ENCODE measurements at regions not wholly inside any gene's neighbourhood (a gene's known extent, or its start where the extent isn't known, plus 50 kb on each side); places are given as distances from the start of the nearest gene placed in this dataset.

- no peak overlapping the region for H3K4me3 ChIP-seq
- DNase-seq: no peak
- H3K27ac ChIP-seq: no peak overlapping the region
- H3K4me1 ChIP-seq: no peaks in the 10 kb centered on the region
- TF ChIP-seq POLR2A (IDR thresholded peaks at IDR 0.05) (no peak), CTCF (IDR thresholded peaks at IDR 0.05) (no peak)
- no peaks in the 10 kb centered on the region for H3K27me3 ChIP-seq
- 55 to 56% methylated on average over 4 of the region's 4 CpGs for WGBS, 2 donors
- intact Hi-C loops (cut with DNase I): no loop called here
- no peaks in the 10 kb centered on the region for H3K36me3 ChIP-seq
- no peaks in the 10 kb centered on the region for H3K9me3 ChIP-seq
Observed at GRCh38 chr11:97349201-97349600, 959.4 kb downstream of the JRKL start.

- H3K36me3 ChIP-seq: no peaks in the 10 kb centered on the region
- H3K27ac ChIP-seq: no peak overlapping the region
- H3K9me3 ChIP-seq: no peaks in the 10 kb centered on the region
- DNase-seq: no peak
- H3K27me3 ChIP-seq: no peaks in the 10 kb centered on the region
- WGBS, 2 donors: 68 to 79% methylated on average over 2 of the region's 2 CpGs
- TF ChIP-seq CTCF (IDR thresholded peaks at IDR 0.05) (no peak), POLR2A (IDR thresholded peaks at IDR 0.05) (no peak)
- intact Hi-C loops (cut with DNase I): no loop called here
- no peaks in the 10 kb centered on the region for H3K4me1 ChIP-seq
- H3K4me3 ChIP-seq: no peak overlapping the region
Observed at GRCh38 chr11:97351939-97352338, 962.1 kb downstream of the JRKL start.

GRCh38 chr11:97354026-97354425 is 964.2 kb downstream of the JRKL start:
- no peaks in the 10 kb centered on the region for H3K4me1 ChIP-seq
- 80 to 81% methylated on average over 1 of the region's 1 CpG for WGBS, 2 donors
- DNase-seq: no peak
- H3K27me3 ChIP-seq: no peaks in the 10 kb centered on the region
- TF ChIP-seq CTCF (IDR thresholded peaks at IDR 0.05) (no peak), POLR2A (IDR thresholded peaks at IDR 0.05) (no peak)
- H3K4me3 ChIP-seq: no peak overlapping the region
- intact Hi-C loops (cut with DNase I): no loop called here
- H3K9me3 ChIP-seq: no peaks in the 10 kb centered on the region
- no peaks in the 10 kb centered on the region for H3K36me3 ChIP-seq
- no peak overlapping the region for H3K27ac ChIP-seq

- no peaks in the 10 kb centered on the region for H3K4me1 ChIP-seq
- no peaks in the 10 kb centered on the region for H3K36me3 ChIP-seq
- H3K9me3 ChIP-seq: no peaks in the 10 kb centered on the region
- H3K27me3 ChIP-seq: no peaks in the 10 kb centered on the region
- H3K4me3 ChIP-seq: no peak overlapping the region
- 66 to 67% methylated on average over 2 of the region's 2 CpGs for WGBS, 2 donors
- TF ChIP-seq POLR2A (IDR thresholded peaks at IDR 0.05) (no peak), CTCF (IDR thresholded peaks at IDR 0.05) (no peak)
- no peak for DNase-seq
- no peak overlapping the region for H3K27ac ChIP-seq
- intact Hi-C loops (cut with DNase I): no loop called here
Observed at GRCh38 chr11:97354576-97354975, 964.8 kb downstream of the JRKL start.

- no peaks in the 10 kb centered on the region for H3K4me1 ChIP-seq
- H3K4me3 ChIP-seq: no peak overlapping the region
- intact Hi-C loops (cut with DNase I): no loop called here
- H3K27ac ChIP-seq: no peak overlapping the region
- no peak for TF ChIP-seq CTCF (IDR thresholded peaks at IDR 0.05)
- no peak for DNase-seq
- no peaks in the 10 kb centered on the region for H3K36me3 ChIP-seq
- H3K27me3 ChIP-seq: no peaks in the 10 kb centered on the region
- H3K9me3 ChIP-seq: no peaks in the 10 kb centered on the region
Observed at GRCh38 chr11:97355230-97355629, 965.4 kb downstream of the JRKL start.

Data from esophagus squamous epithelium (tissue), 5 donors.